HG02852 (cell line): ENCODE measurements at regions not wholly inside any gene's neighbourhood (a gene's known extent, or its start where the extent isn't known, plus 50 kb on each side); places are given as distances from the start of the nearest gene placed in this dataset.
"Not testable (repeated sequence)": the region's sequence is repeated elsewhere in the genome, so short reads cannot be mapped to it uniquely, and the experiment has no call there.

Experiments
- ATAC-seq: cut with Tn5 transposase; IDR thresholded peaks from one replicate; pipeline ENCODE4 v1.9.1; 2021; ENCODE audit warnings: mild to moderate bottlenecking, moderate library complexity; ENCODE audit not compliant: unreplicated experiment

DNA sequence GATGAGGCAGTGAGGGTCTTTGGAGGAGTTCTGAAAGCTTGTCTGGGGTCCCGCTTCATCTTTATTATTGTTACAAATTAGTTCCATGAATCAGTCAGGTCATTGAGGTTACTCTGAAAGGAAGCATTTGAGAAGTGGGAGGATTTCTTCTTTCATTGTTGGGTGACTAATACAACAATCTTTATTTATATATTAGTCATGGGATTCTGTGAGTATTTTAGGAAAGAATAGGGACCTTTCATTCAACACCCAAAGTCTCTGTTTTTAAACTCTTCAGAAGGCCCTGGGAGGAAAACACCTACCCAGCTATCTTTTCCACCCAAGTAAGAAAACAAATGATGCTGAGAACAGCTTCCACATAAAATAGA, 98.3 kb downstream of the SOD2 start:
- no peak for ATAC-seq

DNA sequence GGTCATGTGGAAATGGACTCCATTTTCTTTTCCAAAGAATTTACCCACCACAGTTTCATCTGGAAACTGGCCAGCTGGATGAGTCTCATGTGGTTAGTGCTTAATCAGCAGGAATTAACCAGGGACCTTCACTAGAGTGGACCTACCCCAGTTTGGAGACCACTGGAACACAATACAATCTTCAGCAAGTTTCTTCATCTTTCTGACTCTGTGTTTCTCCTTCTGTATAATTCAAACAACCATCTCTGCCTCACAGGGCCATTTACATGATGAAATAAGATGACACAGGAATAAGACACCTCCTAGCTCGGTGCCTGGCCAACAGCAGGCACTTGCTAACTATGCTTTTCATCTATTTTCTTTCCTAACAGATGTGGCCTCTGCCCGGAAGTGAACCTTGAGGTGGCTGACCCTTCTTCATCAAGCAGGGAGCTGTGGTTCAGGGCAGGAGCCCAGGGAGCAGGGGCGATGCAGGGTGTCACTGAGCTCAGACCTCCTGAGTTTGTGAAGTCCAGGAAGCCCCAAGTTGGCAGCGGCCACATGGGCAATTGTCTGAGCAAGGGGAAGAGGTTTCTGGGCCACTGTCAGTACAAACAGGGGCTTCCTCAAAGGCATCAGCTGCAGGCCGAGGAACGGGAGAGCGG, 98.8 kb downstream of the SOD2 start:
- ATAC-seq: no peak

- ATAC-seq: no peak
These were observed 102.2 kb downstream of the SOD2 start for GRCh38 chr6:159590835-159591234.

- ATAC-seq: no peak
These were observed 106.4 kb downstream of the SOD2 start for GRCh38 chr6:159586684-159587083.

- no peak for ATAC-seq
These were observed 110.3 kb downstream of the SOD2 start for GRCh38 chr6:159582736-159583135.

DNA sequence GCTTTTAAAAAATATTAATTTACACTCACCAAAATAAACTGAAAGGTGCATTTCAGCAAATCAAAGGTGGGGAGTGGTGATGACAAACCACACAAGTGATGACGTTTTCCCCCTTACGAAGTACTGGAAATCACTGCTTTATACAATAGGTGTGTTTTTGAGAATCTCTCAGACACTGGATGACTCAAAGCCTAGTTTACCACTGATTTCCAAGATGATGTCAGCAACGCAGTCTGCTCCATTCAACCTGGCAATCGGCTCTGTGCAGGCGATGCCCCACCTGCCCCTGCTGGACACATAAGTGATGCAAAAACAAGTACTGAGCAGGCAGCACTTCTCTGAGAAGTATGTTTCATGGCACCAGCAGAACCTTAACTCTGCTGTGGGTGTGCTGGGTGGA, 114.4 kb downstream of the SOD2 start:
- ATAC-seq: no peak

- ATAC-seq: no peak
These were observed 115.5 kb downstream of the SOD2 start for GRCh38 chr6:159577564-159577963.

GRCh38 chr6:159572439-159573110, 120.5 kb downstream of the SOD2 start:
- no peak for ATAC-seq

DNA sequence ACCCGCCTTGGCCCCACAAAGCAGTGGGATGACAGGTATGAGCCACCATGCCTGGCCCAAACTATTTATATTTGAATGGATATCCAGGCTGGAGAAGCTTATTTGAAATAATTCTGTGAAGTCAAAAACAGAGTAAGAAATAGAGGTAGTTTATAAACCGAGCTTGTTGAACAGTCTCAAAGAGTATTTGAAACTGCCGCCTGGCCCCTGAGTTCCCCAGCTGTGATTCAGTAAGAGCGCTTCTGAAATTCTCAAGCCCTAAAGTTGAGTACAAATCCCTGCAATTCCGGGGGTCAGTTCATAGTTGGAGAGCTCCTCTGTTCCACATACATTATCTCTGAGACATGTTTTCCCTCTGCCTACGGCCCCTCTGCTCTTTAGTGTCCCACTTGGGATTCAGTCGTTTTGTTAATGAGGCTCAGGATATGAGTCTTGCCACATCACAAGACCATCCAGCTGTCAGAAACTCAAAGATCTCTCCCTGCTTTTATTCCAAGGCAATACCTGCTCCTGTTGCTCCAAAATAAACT, 127.8 kb downstream of the SOD2 start:
- ATAC-seq: no peak

GRCh38 chr6:159564456-159564855, 128.6 kb downstream of the SOD2 start:
- no peak for ATAC-seq

DNA sequence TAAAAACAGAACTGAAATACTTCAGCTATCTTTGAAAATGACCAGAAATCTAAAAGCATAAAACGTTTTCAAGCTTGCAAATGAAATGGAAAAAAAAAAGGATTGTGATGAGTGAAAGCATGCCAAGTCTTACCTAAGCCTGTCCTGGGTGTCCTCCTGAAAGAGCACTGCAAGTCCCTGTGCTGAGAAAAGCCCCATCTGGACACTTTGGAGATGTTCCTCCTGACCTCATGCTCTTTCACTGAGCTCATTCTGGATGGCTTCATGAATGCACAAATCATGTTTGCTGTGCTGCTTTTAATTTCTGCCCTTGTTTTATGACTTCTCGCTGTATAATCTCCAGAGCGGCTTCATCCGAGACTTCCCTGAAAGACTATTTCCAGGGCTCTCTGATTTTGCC, 136.0 kb downstream of the SOD2 start:
- ATAC-seq: no peak

DNA sequence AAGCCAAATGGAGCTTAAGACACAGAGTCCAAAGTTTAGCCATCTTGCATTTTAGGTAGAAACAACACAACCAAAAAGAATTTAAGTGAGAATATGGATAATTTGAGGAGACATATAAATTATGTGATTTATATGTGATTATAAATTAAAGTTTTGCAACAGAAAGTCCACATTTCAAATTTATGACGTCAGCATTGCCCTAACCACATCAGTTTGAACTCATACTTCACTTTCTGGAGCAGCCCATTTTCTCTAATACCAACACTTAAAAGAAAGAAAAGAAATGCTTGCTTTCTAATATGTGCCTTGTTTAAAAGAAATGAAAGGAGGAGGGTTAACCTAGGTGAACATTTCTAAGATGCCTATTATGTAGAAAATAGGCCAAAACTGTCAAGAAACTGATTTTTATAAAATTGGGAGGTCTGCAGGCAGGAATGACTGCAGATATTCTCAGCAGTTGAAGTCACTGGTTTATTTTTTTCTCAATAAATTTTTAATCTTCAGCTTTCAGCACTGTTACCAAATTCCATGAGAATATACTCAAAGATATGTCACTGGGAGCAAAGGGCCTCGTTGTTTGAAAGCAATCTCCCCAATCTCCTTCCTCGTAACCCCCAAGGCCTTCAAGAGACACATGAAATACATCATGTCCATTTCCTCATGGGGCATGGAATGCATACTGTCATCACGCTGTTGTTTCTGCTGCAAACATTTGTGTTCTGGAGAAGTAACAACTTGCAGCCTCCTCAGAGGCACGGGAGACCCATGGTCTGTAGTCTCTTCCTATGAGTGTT, 137.8 kb downstream of the SOD2 start:
- no peak for ATAC-seq

DNA sequence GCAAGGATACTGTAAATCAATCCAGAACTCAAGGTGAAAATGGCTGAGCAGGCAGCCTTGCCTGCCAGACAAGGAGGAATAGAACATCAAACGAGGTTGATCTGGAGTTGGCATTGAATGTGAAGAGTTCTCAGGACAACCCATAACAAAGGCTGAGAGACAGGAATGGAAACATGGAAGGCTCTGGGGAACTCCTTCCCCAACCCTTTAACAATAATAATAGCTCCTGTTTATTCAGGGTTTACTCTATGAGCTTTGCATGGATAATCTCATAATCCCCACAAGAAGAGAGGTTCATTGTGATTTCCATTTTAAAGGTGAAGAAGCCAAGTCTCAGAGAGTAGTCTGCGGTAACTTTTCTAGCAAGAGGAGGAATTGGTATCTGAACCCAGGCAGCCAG, 151.7 kb downstream of the SOD2 start:
- no peak for ATAC-seq

- ATAC-seq: no peak
These were observed 152.2 kb downstream of the SOD2 start for GRCh38 chr6:159540883-159541282.

DNA sequence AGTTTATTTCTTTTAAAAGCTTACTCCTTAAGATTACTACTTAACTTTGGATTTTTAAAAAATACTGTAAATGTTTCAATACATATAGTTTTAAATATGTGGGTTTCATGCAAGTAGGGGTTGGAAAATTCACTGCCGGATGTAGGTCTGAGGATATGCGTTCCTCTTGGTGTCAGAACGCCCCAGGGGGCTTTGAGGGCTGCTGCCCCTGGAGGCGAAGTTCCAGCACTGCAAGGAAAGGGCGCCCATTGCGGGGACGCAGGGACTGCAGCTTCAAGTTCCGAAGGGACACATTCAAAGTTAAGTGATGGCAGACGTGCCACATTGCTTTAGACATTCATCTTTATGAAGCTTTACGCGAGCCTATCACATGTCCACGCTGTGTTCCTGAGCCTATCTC, 152.9 kb downstream of the SOD2 start:
- ATAC-seq: no peak

DNA sequence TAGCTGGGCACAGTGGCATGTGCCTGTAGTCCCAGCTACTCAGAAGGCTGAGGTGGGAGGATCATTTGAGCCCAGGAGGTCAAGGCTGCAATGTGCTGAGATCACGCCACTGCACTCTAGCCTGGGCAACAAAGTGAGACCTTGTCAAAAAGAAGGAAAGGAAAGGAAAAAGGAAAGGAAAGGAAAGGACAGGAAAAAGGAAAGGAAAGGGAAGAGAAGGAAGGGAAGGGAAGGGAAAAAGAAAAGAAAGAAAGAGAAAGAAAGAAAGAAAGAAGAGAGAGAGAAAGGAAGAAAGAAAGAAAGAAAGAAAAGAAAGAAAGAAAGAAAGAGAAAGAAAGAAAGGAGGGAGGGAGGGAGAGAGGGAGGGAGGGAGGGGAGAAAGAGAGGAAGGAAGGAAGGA, 155.0 kb downstream of the SOD2 start:
- not testable (repeated sequence) for ATAC-seq

- no peak for ATAC-seq
These were observed 157.2 kb downstream of the SOD2 start for GRCh38 chr6:159535656-159536350.

DNA sequence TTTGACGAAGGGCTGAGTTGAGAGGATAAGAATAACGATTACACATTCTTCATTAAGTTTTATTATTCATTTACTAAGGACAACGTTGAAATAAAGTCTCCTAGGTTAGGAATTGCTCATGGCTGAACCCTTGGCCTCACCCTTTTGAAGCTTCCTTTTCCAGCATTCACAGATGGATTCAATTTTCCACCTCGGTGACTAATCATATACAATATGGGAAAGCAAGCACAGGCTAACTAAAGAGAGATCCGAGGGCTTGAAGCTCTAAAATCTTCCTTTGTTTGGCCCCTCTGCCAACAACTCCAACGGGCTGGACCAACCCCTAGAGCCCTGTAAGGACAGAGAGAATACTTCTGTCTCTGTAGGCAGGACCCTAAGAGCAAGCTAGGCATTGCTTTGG, 159.5 kb downstream of the SOD2 start:
- ATAC-seq: no peak

DNA sequence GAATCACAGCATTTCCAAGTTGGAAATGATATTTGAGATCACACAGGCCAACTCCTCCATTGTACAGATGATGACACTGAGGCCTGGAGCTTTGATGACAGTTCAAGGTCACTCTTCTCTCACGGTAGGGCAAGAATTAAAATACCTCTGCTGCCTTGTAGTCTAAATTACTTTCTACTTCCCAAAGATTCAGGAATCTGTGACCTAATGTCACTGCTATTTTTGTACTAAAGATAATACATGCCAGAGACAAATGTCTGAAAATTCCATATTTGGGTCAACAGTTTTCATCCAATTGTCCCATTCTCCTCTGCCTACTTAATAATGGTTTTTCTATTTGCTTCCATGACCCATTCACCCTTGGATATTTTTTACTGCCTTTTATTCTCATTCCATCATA, 160.0 kb downstream of the SOD2 start:
- ATAC-seq: no peak

DNA sequence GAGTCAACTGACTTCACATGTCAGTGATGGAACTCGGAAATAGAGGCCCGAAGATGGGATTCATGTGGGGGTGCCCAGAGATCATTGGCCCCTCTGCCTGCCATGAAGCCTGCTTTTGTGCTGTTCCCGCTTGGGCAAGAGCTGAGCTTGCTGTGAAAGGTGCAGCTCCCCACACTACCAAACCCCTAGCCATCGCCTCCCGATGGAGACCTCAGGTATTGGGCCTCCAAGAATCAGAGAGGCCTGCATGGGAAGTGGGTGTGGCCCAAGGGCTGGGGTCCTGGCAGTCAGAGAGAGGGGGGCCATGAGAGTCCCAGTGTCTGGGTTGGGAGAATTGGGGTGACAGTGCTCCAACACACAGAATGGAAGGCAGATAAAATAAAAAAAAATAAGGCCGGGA, 160.9 kb downstream of the SOD2 start:
- ATAC-seq: no peak

GRCh38 chr6:159529934-159530333, 163.1 kb downstream of the SOD2 start:
- ATAC-seq: no peak
